SW480 (cell line): ENCODE measurements at regions not wholly inside any gene's neighbourhood (a gene's known extent, or its start where the extent isn't known, plus 50 kb on each side); places are given as distances from the start of the nearest gene placed in this dataset.
A peak's percentile ranks its signal among the peaks of the same experiment; 100 is the strongest.
"Not testable (repeated sequence)": the region's sequence is repeated elsewhere in the genome, so short reads cannot be mapped to it uniquely, and the experiment has no call there.

Experiments used
- DNase-seq: peaks from one replicate; pipeline ENCODE4 v3.0.0-alpha.2; 2016; ENCODE audit warnings: low spot score

GRCh38 chr4:45350438-45350837 lies 624.1 kb upstream of the GNPDA2 start:
- peak; percentile 18 for DNase-seq

GRCh38 chr4:45349859-45350258 lies 623.5 kb upstream of the GNPDA2 start:
- no peak for DNase-seq

GRCh38 chr4:45346816-45347435 lies 620.6 kb upstream of the GNPDA2 start:
- DNase-seq: no peak

- no peak for DNase-seq
Measured at GRCh38 chr4:45345558-45345957, 619.2 kb upstream of the GNPDA2 start.

GRCh38 chr4:45331802-45332201 lies 605.4 kb upstream of the GNPDA2 start:
- DNase-seq: no peak

- DNase-seq: no peak
Measured at GRCh38 chr4:45327544-45327943, 601.2 kb upstream of the GNPDA2 start.

- no peak for DNase-seq
Measured at GRCh38 chr4:45324455-45325417, 598.4 kb upstream of the GNPDA2 start.

GRCh38 chr4:45323453-45324058 lies 597.2 kb upstream of the GNPDA2 start:
- no peak for DNase-seq

GRCh38 chr4:45317739-45318138 lies 591.4 kb upstream of the GNPDA2 start:
- no peak for DNase-seq

GRCh38 chr4:45317276-45317675 lies 590.9 kb upstream of the GNPDA2 start:
- no peak for DNase-seq

GRCh38 chr4:45316257-45316656 lies 589.9 kb upstream of the GNPDA2 start:
- no peak for DNase-seq

- no peak for DNase-seq
Measured at GRCh38 chr4:45302828-45303227, 576.5 kb upstream of the GNPDA2 start.

- DNase-seq: no peak
Measured at GRCh38 chr4:45294464-45294863, 568.1 kb upstream of the GNPDA2 start.

- no peak for DNase-seq
Measured at GRCh38 chr4:45293335-45293734, 567.0 kb upstream of the GNPDA2 start.

- DNase-seq: no peak
Measured at GRCh38 chr4:45292844-45293243, 566.5 kb upstream of the GNPDA2 start.

GRCh38 chr4:45284400-45285085 lies 558.2 kb upstream of the GNPDA2 start:
- no peak for DNase-seq

- no peak for DNase-seq
Measured at GRCh38 chr4:45283352-45283751, 557.0 kb upstream of the GNPDA2 start.

- DNase-seq: no peak
Measured at GRCh38 chr4:45280121-45280520, 553.8 kb upstream of the GNPDA2 start.

- no peak for DNase-seq
Measured at GRCh38 chr4:45275862-45276261, 549.5 kb upstream of the GNPDA2 start.

GRCh38 chr4:45248106-45248505 lies 521.8 kb upstream of the GNPDA2 start:
- not testable (repeated sequence) for DNase-seq

- DNase-seq: no peak
Measured at GRCh38 chr4:45241976-45242375, 515.6 kb upstream of the GNPDA2 start.

- no peak for DNase-seq
Measured at GRCh38 chr4:45229206-45229605, 502.9 kb upstream of the GNPDA2 start.
